ENCODE measurements at regions not wholly inside any gene's neighbourhood (a gene's known extent, or its start where the extent isn't known, plus 50 kb on each side); places are given as distances from the start of the nearest gene placed in this dataset.

GRCh38 chr7:94258418-94259300 lies 136.0 kb upstream of the COL1A2 start:
- H3K4me1 ChIP-seq (replicated peaks; ENCODE audit: insufficient read depth) = no peaks in the 10 kb centered on the region
- CTCF ChIA-PET = no interaction called here
- DNase-seq = no peak
- no peak overlapping the region for H3K4me2 ChIP-seq
- no peaks in the 10 kb centered on the region for H3F3A ChIP-seq (ENCODE audit: insufficient read depth, low read depth)
- no peaks in the 10 kb centered on the region for H4K20me1 ChIP-seq (ENCODE audit: insufficient read depth)
- no peaks in the 10 kb centered on the region for H3K79me2 ChIP-seq (ENCODE audit: low read depth)
- H3K4me3 ChIP-seq = no peak overlapping the region
- no peaks in the 10 kb centered on the region for H3K9me2 ChIP-seq (ENCODE audit: insufficient read depth)
- H3K9me3 ChIP-seq (ENCODE audit: insufficient read depth, low read depth) = no peaks in the 10 kb centered on the region
- no peak overlapping the region for H3K27ac ChIP-seq
- TF ChIP-seq EZH2 (IDR thresholded peaks at IDR 0.05; ENCODE audit: low read depth) (no peak), CTCF (conservative IDR thresholded peaks at IDR 0.05) (no peak)
- H3K27me3 ChIP-seq (ENCODE audit: insufficient read depth, low read depth) = no peaks in the 10 kb centered on the region
- intact Hi-C loops (cut with micrococcal nuclease; ENCODE audit: unreplicated experiment) = no loop called here
- POLR2A ChIA-PET (ENCODE audit: unreplicated experiment) = no interaction called here
- H3K36me3 ChIP-seq (ENCODE audit: low read depth) = no peaks in the 10 kb centered on the region
- H2AFZ ChIP-seq = no peak overlapping the region
- BruUV-seq (replicated peaks) = no TSS peak

- no peak for DNase-seq
- H4K20me1 ChIP-seq (ENCODE audit: insufficient read depth) = no peaks in the 10 kb centered on the region
- no peaks in the 10 kb centered on the region for H3K9me2 ChIP-seq (ENCODE audit: insufficient read depth)
- H3K27me3 ChIP-seq (ENCODE audit: insufficient read depth, low read depth) = no peaks in the 10 kb centered on the region
- CTCF ChIA-PET = no interaction called here
- TF ChIP-seq CTCF (conservative IDR thresholded peaks at IDR 0.05) (no peak), EZH2 (IDR thresholded peaks at IDR 0.05; ENCODE audit: low read depth) (no peak)
- H3K36me3 ChIP-seq (ENCODE audit: low read depth) = no peaks in the 10 kb centered on the region
- no peak overlapping the region for H3K27ac ChIP-seq
- H2AFZ ChIP-seq = no peak overlapping the region
- H3K9me3 ChIP-seq (ENCODE audit: insufficient read depth, low read depth) = no peaks in the 10 kb centered on the region
- H3K4me1 ChIP-seq (replicated peaks; ENCODE audit: insufficient read depth) = no peaks in the 10 kb centered on the region
- no peaks in the 10 kb centered on the region for H3F3A ChIP-seq (ENCODE audit: insufficient read depth, low read depth)
- intact Hi-C loops (cut with micrococcal nuclease; ENCODE audit: unreplicated experiment) = no loop called here
- no peak overlapping the region for H3K4me2 ChIP-seq
- POLR2A ChIA-PET (ENCODE audit: unreplicated experiment) = interaction anchor here (0.6 to 0.7 kb wide), 2 partner anchors 156 to 505 kb away, joined by 3 read pairs; no protein-coding TSS in a partner anchor
- H3K79me2 ChIP-seq (ENCODE audit: low read depth) = no peaks in the 10 kb centered on the region
- no TSS peak for BruUV-seq (replicated peaks)
- H3K4me3 ChIP-seq = no peak overlapping the region
These were observed 133.6 kb upstream of the COL1A2 start for GRCh38 chr7:94261067-94261466.

GRCh38 chr7:94264756-94265155 lies 129.9 kb upstream of the COL1A2 start:
- H3K9me3 ChIP-seq (ENCODE audit: insufficient read depth, low read depth) = no peaks in the 10 kb centered on the region
- no TSS peak for BruUV-seq (replicated peaks)
- intact Hi-C loops (cut with micrococcal nuclease; ENCODE audit: unreplicated experiment) = no loop called here
- no peaks in the 10 kb centered on the region for H3K9me2 ChIP-seq (ENCODE audit: insufficient read depth)
- no peak overlapping the region for H2AFZ ChIP-seq
- no peaks in the 10 kb centered on the region for H3K79me2 ChIP-seq (ENCODE audit: low read depth)
- ChIA-PET POLR2A (ENCODE audit: unreplicated experiment) (no interaction called here), CTCF (no interaction called here)
- H4K20me1 ChIP-seq (ENCODE audit: insufficient read depth) = no peaks in the 10 kb centered on the region
- H3K27ac ChIP-seq = no peak overlapping the region
- no peak overlapping the region for H3K4me2 ChIP-seq
- H3K36me3 ChIP-seq (ENCODE audit: low read depth) = no peaks in the 10 kb centered on the region
- H3K27me3 ChIP-seq (ENCODE audit: insufficient read depth, low read depth) = no peaks in the 10 kb centered on the region
- H3F3A ChIP-seq (ENCODE audit: insufficient read depth, low read depth) = no peaks in the 10 kb centered on the region
- DNase-seq = no peak
- H3K4me1 ChIP-seq (replicated peaks; ENCODE audit: insufficient read depth) = no peaks in the 10 kb centered on the region
- TF ChIP-seq EZH2 (IDR thresholded peaks at IDR 0.05; ENCODE audit: low read depth) (no peak), CTCF (conservative IDR thresholded peaks at IDR 0.05) (no peak)
- no peak overlapping the region for H3K4me3 ChIP-seq
